ENCODE measurements at regions not wholly inside any gene's neighbourhood (a gene's known extent, or its start where the extent isn't known, plus 50 kb on each side); places are given as distances from the start of the nearest gene placed in this dataset.
"Not testable (repeated sequence)": the region's sequence is repeated elsewhere in the genome, so short reads cannot be mapped to it uniquely, and the experiment has no call there.

- H3K4me3 Mint-ChIP-seq (ENCODE audit: unreplicated experiment): no peak overlapping the region
- no peaks in the 10 kb centered on the region for H3K9me3 Mint-ChIP-seq (ENCODE audit: unreplicated experiment)
- no peak overlapping the region for H3K27ac Mint-ChIP-seq (ENCODE audit: unreplicated experiment)
- peaks cover 2% of the 10 kb centered on the region for H3K4me1 Mint-ChIP-seq (ENCODE audit: unreplicated experiment)
- H3K27me3 Mint-ChIP-seq (ENCODE audit: unreplicated experiment): no peaks in the 10 kb centered on the region
- no peaks in the 10 kb centered on the region for H3K36me3 Mint-ChIP-seq (ENCODE audit: low read depth, unreplicated experiment)
- TF ChIP-seq, protein P1, sequence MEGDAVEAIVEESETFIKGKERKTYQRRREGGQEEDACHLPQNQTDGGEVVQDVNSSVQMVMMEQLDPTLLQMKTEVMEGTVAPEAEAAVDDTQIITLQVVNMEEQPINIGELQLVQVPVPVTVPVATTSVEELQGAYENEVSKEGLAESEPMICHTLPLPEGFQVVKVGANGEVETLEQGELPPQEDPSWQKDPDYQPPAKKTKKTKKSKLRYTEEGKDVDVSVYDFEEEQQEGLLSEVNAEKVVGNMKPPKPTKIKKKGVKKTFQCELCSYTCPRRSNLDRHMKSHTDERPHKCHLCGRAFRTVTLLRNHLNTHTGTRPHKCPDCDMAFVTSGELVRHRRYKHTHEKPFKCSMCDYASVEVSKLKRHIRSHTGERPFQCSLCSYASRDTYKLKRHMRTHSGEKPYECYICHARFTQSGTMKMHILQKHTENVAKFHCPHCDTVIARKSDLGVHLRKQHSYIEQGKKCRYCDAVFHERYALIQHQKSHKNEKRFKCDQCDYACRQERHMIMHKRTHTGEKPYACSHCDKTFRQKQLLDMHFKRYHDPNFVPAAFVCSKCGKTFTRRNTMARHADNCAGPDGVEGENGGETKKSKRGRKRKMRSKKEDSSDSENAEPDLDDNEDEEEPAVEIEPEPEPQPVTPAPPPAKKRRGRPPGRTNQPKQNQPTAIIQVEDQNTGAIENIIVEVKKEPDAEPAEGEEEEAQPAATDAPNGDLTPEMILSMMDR (IDR thresholded peaks at IDR 0.05; ENCODE audit: unreplicated experiment): no peak
- no peak for DNase-seq (ENCODE audit: low spot score)
These were observed 98.8 kb upstream of the MMADHC start for GRCh38 chr2:149686136-149687051.

- not testable (repeated sequence) for H3K4me3 Mint-ChIP-seq (ENCODE audit: unreplicated experiment); DNase-seq (ENCODE audit: low spot score)
These were observed 97.8 kb upstream of the MMADHC start for GRCh38 chr2:149685401-149685800.

GRCh38 chr2:149679286-149679685 lies 91.7 kb upstream of the MMADHC start:
- no peaks in the 10 kb centered on the region for H3K27me3 Mint-ChIP-seq (ENCODE audit: unreplicated experiment)
- H3K4me3 Mint-ChIP-seq (ENCODE audit: unreplicated experiment): no peak overlapping the region
- H3K36me3 Mint-ChIP-seq (ENCODE audit: low read depth, unreplicated experiment): no peaks in the 10 kb centered on the region
- H3K9me3 Mint-ChIP-seq (ENCODE audit: unreplicated experiment): no peaks in the 10 kb centered on the region
- TF ChIP-seq, protein P1 (IDR thresholded peaks at IDR 0.05; ENCODE audit: unreplicated experiment): no peak
- no peaks in the 10 kb centered on the region for H3K4me1 Mint-ChIP-seq (ENCODE audit: unreplicated experiment)
- no peak for DNase-seq (ENCODE audit: low spot score)
- H3K27ac Mint-ChIP-seq (ENCODE audit: unreplicated experiment): no peak overlapping the region

More at GRCh38 chr2:149685401-149685800, 97.8 kb upstream of the MMADHC start:
- H3K27ac Mint-ChIP-seq (ENCODE audit: unreplicated experiment); H3K4me1 Mint-ChIP-seq (ENCODE audit: unreplicated experiment); H3K36me3 Mint-ChIP-seq (ENCODE audit: low read depth, unreplicated experiment); H3K27me3 Mint-ChIP-seq (ENCODE audit: unreplicated experiment); H3K9me3 Mint-ChIP-seq (ENCODE audit: unreplicated experiment): not testable (repeated sequence)

GRCh38 chr2:149677416-149677815 lies 89.8 kb upstream of the MMADHC start:
- Mint-ChIP-seq H3K36me3 (ENCODE audit: low read depth, unreplicated experiment) (no peaks in the 10 kb centered on the region), H3K27me3 (ENCODE audit: unreplicated experiment) (no peaks in the 10 kb centered on the region), H3K4me3 (ENCODE audit: unreplicated experiment) (no peak overlapping the region), H3K4me1 (ENCODE audit: unreplicated experiment) (no peaks in the 10 kb centered on the region), H3K27ac (ENCODE audit: unreplicated experiment) (no peak overlapping the region), H3K9me3 (ENCODE audit: unreplicated experiment) (no peaks in the 10 kb centered on the region)
- no peak for DNase-seq (ENCODE audit: low spot score)
- TF ChIP-seq, protein P1 (IDR thresholded peaks at IDR 0.05; ENCODE audit: unreplicated experiment): no peak

DNA sequence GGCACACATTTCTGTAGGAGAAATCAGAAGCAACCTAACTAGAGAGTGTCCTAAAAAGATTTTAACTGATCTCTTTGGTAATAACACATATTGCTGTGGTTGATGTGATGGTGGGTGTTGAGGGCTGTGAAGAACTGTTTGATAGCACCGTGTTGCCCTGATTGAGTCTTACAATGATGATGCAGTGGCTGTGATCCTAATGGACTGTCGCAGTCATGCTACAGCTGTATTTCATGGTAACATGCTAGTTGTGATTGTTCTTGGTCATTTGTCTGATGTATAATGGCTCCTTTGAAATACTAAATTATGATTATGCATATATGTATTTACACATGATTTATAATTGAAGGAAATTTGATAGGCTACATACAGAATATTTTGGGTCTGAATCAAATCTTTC lies 82.5 kb upstream of the MMADHC start:
- H3K4me1 Mint-ChIP-seq (ENCODE audit: unreplicated experiment): no peaks in the 10 kb centered on the region
- H3K27me3 Mint-ChIP-seq (ENCODE audit: unreplicated experiment): no peaks in the 10 kb centered on the region
- H3K4me3 Mint-ChIP-seq (ENCODE audit: unreplicated experiment): no peak overlapping the region
- no peaks in the 10 kb centered on the region for H3K36me3 Mint-ChIP-seq (ENCODE audit: low read depth, unreplicated experiment)
- H3K27ac Mint-ChIP-seq (ENCODE audit: unreplicated experiment): no peak overlapping the region
- no peak for DNase-seq (ENCODE audit: low spot score)
- TF ChIP-seq, protein P1 (IDR thresholded peaks at IDR 0.05; ENCODE audit: unreplicated experiment): no peak
- no peaks in the 10 kb centered on the region for H3K9me3 Mint-ChIP-seq (ENCODE audit: unreplicated experiment)
